CD4-positive, alpha-beta T cell treated with Interferon alpha-2 for 1 hour (primary cell): ENCODE measurements at regions not wholly inside any gene's neighbourhood (a gene's known extent, or its start where the extent isn't known, plus 50 kb on each side); places are given as distances from the start of the nearest gene placed in this dataset.

ENCODE experiments used
- DNase-seq, 2 donors: peaks; one replicate each; pipeline ENCODE4 v3.0.0-alpha.2; 2020 to 2022

DNA sequence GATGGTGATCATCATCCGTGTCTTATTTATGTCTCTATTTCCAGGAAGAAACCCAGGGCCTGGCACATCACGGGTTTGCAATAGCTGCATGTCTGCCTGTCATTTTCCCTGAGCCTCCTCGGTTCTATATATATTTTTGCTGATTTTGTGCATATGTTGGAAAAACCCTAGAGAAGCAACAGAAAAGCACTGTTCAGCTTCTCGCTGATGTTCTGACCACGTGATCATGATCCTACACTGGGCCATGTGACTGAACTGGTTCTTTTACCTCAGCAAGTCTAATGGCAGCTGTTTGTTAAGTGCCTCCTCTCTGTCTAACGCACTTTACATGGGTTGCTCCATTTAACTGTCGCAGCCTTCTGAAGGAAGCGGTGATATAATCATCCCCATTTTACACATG, 71.3 kb downstream of the CMPK2 start:
- DNase-seq = no peak
